HG03103 (cell line): ENCODE measurements at regions not wholly inside any gene's neighbourhood (a gene's known extent, or its start where the extent isn't known, plus 50 kb on each side); places are given as distances from the start of the nearest gene placed in this dataset.

ENCODE experiments used
- ATAC-seq: cut with Tn5 transposase; IDR thresholded peaks from one replicate; pipeline ENCODE4 v1.9.1; 2021; ENCODE audit warnings: low read depth; ENCODE audit not compliant: unreplicated experiment

DNA sequence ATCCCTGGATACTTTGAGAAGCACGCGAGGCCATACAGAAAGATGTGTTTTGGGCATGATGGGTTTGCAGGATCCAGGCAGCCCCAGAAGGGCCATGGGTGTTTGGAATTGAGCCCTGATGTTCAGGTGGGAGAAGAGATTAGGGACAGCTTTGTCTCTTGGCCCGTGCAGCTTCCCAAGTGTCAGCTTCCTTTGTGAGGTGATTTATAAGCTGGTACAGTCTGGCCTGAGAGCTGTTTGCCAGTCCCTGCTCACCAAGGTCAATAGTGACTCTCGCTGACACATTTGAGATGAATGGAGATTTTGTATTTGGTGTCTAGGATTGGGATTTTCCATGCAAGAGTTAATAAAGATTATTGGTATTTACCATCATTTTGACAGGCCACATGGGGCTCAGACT, 165.9 kb downstream of the ICE1 start:
- ATAC-seq, result no peak

GRCh38 chr5:5587474-5587873, 165.0 kb downstream of the ICE1 start:
- ATAC-seq, result no peak

- no peak for ATAC-seq
Measured at GRCh38 chr5:5586721-5587120, 164.2 kb downstream of the ICE1 start.

GRCh38 chr5:5585751-5586341, 163.4 kb downstream of the ICE1 start:
- ATAC-seq, result no peak

GRCh38 chr5:5584751-5585150, 162.3 kb downstream of the ICE1 start:
- ATAC-seq, result no peak

GRCh38 chr5:5584236-5584745, 161.8 kb downstream of the ICE1 start:
- ATAC-seq, result no peak

- no peak for ATAC-seq
Measured at GRCh38 chr5:5583832-5584231, 161.4 kb downstream of the ICE1 start.

DNA sequence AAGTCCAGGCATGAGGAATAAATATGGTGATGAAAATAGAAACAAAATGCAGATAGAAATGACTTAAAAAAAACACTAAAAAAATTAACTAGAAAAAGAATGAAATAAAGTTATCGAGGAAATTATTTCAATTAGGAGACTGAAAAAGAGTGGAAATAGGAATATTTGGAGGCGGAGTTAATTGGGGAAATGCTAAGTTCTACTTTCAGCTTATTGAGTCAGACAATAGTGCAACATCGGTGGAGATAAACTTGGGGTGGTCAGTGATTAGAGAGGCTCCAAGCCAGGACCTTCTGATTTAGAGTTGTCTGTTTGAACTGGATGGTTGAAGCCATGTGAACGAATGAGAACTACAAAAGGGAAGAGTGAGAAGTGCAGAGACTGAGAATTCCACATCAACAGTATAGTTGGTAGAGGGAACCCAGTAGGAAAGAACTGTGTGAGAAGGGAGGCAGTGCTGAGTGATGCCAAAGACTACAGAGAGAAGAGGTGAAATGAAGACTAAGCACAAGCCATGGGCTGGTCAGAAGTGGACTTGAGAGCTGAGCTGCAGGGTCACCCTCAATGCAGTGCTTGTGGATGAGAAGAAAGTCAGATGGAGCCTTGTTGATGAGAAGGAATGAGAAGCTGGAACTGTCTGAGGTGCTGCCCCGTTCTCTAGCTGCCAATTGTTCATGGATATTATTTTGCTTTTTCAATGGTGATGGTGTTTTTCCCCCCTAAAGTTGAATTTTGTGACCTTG, 160.7 kb downstream of the ICE1 start:
- ATAC-seq, result no peak

GRCh38 chr5:5581080-5581479, 158.6 kb downstream of the ICE1 start:
- ATAC-seq, result no peak

DNA sequence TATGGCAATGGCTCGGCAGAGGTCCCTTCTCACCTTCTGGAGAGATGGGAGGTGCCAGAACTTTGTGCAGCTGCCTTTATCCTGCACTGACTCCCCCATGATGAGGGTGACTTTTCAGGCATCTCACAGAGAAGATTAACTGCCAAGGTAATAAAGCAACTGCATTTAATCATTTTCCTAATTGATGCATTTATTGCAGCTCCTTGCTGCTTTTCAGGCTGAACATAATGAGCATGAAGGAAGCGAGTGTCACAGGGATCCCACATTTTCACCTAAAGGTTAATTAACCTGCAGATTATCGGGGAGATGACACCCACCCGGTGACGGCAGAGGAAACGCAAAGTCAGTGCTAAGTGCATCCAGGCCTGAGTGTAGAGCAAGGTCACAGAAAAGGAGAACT, 154.3 kb downstream of the ICE1 start:
- ATAC-seq, result no peak

- ATAC-seq, result no peak
Measured at GRCh38 chr5:5575461-5575860, 153.0 kb downstream of the ICE1 start.

DNA sequence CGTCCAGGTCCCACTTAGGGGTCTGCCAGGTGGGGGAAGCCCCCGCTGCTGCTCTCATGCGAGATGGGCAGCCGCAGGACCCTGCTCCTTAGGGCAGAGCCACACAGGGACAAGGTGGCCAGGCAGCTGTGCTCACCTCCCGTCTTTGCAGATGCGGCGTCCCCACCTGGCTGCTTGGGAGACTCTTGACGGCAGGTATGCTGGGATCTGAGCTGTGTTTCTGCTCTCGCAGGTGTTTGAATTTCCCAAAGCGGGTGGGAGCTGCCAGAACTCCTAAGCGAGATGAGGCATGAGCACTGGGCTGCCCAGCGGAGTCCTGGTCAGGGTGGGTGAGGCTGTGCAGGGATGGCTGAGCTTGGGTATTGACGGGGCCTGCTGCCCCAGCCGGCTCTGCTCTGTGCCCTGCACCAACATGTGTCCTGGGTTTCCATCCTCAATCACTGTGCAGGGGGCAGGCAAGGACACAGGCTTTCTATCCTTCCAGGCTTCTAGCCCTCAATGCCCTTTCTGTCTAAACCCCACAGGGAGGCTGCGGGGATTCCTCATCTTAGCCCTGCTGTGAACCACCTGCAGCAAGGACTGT, 151.4 kb downstream of the ICE1 start:
- ATAC-seq, result no peak

DNA sequence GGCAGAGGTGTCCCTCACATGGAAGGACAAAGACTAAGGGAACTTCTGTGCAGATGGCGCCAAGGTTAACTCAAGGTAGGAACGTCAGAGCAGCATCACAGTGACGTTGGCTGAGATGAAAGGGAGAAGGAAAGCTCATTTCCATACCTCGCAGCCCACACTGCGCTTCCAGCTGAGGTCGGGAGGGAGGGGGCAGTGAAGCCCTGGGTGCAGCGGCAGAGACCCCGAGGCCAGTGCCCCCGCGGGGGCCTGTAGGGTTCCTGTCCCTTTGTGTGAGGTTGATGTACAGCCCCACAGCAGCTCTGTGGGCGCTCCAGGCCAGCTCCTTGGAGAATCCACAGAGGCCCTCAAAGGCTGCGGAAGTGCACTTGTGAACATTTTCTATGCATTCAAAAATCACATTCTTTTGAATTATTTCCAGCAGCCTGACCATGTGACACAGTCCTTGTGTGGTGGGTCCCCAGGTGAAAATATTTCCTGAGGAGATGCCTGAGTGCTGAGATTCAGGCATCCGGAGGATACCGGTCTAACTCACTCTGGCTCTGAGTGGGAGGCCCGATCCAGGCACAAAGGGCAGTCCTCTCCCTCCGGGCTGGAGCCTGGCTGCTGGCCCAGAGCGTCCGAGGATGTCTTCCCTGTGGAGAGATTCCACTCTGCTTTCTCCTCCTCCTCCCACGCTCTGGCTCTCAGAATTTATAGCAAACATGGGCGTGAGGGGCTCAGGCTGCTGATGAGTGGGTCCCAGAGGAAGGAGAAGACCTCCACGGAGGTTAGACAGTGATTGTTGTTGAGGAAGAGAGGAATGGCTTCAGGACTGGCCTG, 150.7 kb downstream of the ICE1 start:
- ATAC-seq, result no peak

- ATAC-seq, result no peak
Measured at GRCh38 chr5:5572010-5572865, 149.8 kb downstream of the ICE1 start.

DNA sequence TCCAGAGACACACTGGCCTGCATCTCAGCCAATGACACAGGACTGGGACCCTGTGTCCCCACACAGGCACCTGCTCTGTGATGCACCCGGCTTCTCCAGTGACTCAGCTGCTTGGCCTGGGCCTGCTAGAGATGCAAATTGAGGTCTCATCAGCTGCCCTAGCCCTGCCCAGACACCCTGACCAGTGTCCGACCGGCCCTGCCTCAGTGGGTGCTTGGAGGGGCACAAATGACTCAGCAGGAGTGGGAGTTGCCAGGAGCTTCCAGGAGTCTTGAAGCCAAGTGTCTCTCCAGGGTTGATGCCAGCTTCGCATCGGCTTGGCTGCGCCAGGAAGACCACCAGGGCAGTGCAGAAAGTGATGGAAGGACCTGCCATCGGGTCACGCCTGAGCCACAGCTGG, 148.2 kb downstream of the ICE1 start:
- ATAC-seq, result no peak

DNA sequence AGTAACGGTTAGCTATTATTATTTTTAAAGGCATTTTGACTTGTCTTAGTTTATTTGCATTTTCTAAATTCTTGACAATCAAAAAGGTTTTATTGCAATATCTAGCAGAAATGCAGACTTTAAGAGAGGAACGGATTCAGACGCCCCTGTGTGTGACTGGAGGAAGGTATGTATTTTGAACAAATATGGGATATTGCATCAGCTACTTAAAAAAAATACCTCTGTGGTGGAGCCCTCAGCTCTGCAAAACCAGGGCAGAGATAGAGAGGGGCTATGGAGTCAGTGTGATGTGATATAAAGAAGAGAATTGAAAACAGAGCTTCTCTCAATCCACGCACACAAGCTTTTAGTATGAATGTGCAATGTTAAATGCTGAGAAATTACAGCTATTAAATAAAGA, 142.4 kb downstream of the ICE1 start:
- no peak for ATAC-seq

DNA sequence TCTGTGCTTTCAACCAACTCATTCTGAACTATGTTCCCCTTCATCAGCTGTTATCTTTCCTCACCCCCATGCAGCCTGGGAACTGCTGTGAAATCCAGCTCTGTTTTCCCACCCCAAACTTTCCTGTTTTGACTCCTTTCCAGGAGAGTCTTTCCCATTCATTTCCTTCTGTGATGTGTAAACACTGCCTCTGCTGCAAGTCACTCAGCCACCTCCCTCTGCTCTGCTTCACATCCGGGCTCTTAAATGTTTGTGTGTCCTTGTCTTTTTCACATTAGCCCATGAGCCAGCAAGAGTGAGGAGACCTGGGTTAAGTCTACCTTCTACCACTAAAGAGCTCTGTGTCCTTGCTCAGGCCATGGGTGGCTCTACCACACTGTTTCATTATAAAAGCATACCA, 137.5 kb downstream of the ICE1 start:
- no peak for ATAC-seq

- ATAC-seq, result no peak
Measured at GRCh38 chr5:5558638-5559527, 136.4 kb downstream of the ICE1 start.

- no peak for ATAC-seq
Measured at GRCh38 chr5:5558102-5558501, 135.6 kb downstream of the ICE1 start.
